Endothelial cell of umbilical vein (primary cell): ENCODE measurements at regions not wholly inside any gene's neighbourhood (a gene's known extent, or its start where the extent isn't known, plus 50 kb on each side); places are given as distances from the start of the nearest gene placed in this dataset.

Experiments used
- BruUV-seq: library from RNA; stranded (reverse); fragments of 400-500 nt; replicated peaks from 2 replicates; lab custom pipeline; 2021; lab: Mats Ljungman, UMichigan
- CTCF ChIA-PET: fragments of 300-600, 350-600 bp; sonication (Branson Sonifier 250); formaldehyde crosslinking; loops from one replicate; lab custom pipeline; 2021; ENCODE audit warnings: antibody characterized with exemption, inconsistent platforms; lab: Charles Lee
- POLR2A ChIA-PET: fragments of 300-600, 350-600 bp; sonication (Branson Sonifier 250); formaldehyde crosslinking; loops from one replicate; lab custom pipeline; 2021; ENCODE audit warnings: antibody characterized with exemption, inconsistent platforms; lab: Charles Lee
- DNase-seq: peaks from one replicate; pipeline ENCODE4 v3.0.0-alpha.2; 2011; ENCODE audit warnings: low read depth, low spot score
- FAIRE-seq: peaks from 2 replicates; lab custom pipeline; 2011; peaks lifted over from hg19 to GRCh38; lab: Jason Lieb, UNC
- H2AFZ ChIP-seq: 2 replicates; pipeline ENCODE4 v1.6.0; 2012; ENCODE audit warnings: low read depth, low read length, control low read depth, inconsistent platforms
- H3K27ac ChIP-seq: 2 replicates; pipeline ENCODE4 v1.5.1; 2011; ENCODE audit warnings: low read depth, mild to moderate bottlenecking, control low read depth, low read length, moderate library complexity; ENCODE audit not compliant: insufficient read depth
- H3K27me3 ChIP-seq, 2 experiments: 2 replicates each; pipeline versions ENCODE4 v1.6.0 to v1.6.1; 2011; ENCODE audit warnings: low read length in 2 of 2, mixed read lengths in 1 of 2; ENCODE audit not compliant: control insufficient read depth in 2 of 2, insufficient read depth in 2 of 2
- H3K36me3 ChIP-seq, 2 experiments: 2 replicates in 1 of 2; 3 replicates in 1 of 2; pipeline ENCODE4 v1.5.1; 2011; ENCODE audit warnings: low read length in 2 of 2, mild to moderate bottlenecking in 1 of 2, moderate library complexity in 1 of 2; ENCODE audit not compliant: control insufficient read depth in 2 of 2, insufficient read depth in 2 of 2; ENCODE audit errors: extremely low read depth in 1 of 2
- H3K4me1 ChIP-seq: 3 replicates; pipeline ENCODE4 v1.5.1; 2011; ENCODE audit warnings: mild to moderate bottlenecking, low read length; ENCODE audit not compliant: control insufficient read depth, insufficient read depth; ENCODE audit errors: extremely low read depth
- H3K4me2 ChIP-seq: 2 replicates; pipeline ENCODE4 v1.6.1; 2011; ENCODE audit warnings: low read length, control low read depth, mixed read lengths; ENCODE audit not compliant: insufficient read depth
- H3K4me3 ChIP-seq, 3 experiments: fragments of 200-600 bp in 1 of 3; sonication (generic), shearing (Covaris generic) in 1 of 3; replicated peaks in 1 of 3; 2 replicates each; pipeline ENCODE4 v1.5.1; 2011 to 2016; ENCODE audit warnings: control low read depth in 3 of 3, low read length in 3 of 3, mild to moderate bottlenecking in 2 of 3, inconsistent platforms in 1 of 3, low read depth in 1 of 3, moderate library complexity in 1 of 3; ENCODE audit not compliant: insufficient read depth in 1 of 3
- H3K79me2 ChIP-seq: 2 replicates; pipeline ENCODE4 v1.6.0; 2012; ENCODE audit warnings: low read length, inconsistent platforms; ENCODE audit not compliant: control insufficient read depth, insufficient read depth
- H3K9ac ChIP-seq: replicated peaks from 2 replicates; pipeline ENCODE3; 2011; ENCODE audit warnings: low read length, control low read depth; ENCODE audit not compliant: insufficient read depth; ENCODE audit errors: extremely low read depth
- H3K9me1 ChIP-seq: replicated peaks from 3 replicates; pipeline ENCODE4 v1.6.0; 2011; ENCODE audit warnings: mild to moderate bottlenecking, low read length; ENCODE audit not compliant: control insufficient read depth, insufficient read depth; ENCODE audit errors: extremely low read depth
- H3K9me3 ChIP-seq: replicated peaks from 2 replicates; pipeline ENCODE4 v1.5.1; 2012; ENCODE audit warnings: low read length, inconsistent platforms; ENCODE audit not compliant: control insufficient read depth, insufficient read depth
- H4K20me1 ChIP-seq: replicated peaks from 2 replicates; pipeline ENCODE3; 2011; ENCODE audit warnings: mild to moderate bottlenecking, low read length; ENCODE audit not compliant: control insufficient read depth, insufficient read depth; ENCODE audit errors: extremely low read depth
- CTCF ChIP-seq, 2 donors: IDR thresholded peaks; 1 replicate in 1 of 2; 2 replicates in 1 of 2; pipeline ENCODE4 v1.5.1; 2011; ENCODE audit warnings: low read length in 2 of 2, mild to moderate bottlenecking in 2 of 2, moderate library complexity in 2 of 2, control low read depth in 1 of 2, inconsistent platforms in 1 of 2, low read depth in 1 of 2; ENCODE audit not compliant: insufficient read depth in 1 of 2; ENCODE audit errors: extremely low read depth in 1 of 2
- EZH2 ChIP-seq: IDR thresholded peaks from 2 replicates; pipeline ENCODE4 v1.6.1; 2012; ENCODE audit warnings: borderline replicate concordance, low read depth, mild to moderate bottlenecking, moderate library complexity, low read length, inconsistent platforms; ENCODE audit not compliant: severe bottlenecking
- FOS ChIP-seq: IDR thresholded peaks from 2 replicates; pipeline ENCODE4 v1.6.1; 2011; ENCODE audit warnings: mild to moderate bottlenecking, low read length, moderate library complexity, borderline replicate concordance; ENCODE audit not compliant: insufficient read depth
- GATA2 ChIP-seq: IDR thresholded peaks from 2 replicates; pipeline ENCODE4 v1.7.0; 2011; ENCODE audit warnings: low read depth, mild to moderate bottlenecking, moderate library complexity, mixed read lengths, low read length; ENCODE audit not compliant: insufficient read length, insufficient read depth
- JUN ChIP-seq: IDR thresholded peaks from 2 replicates; pipeline ENCODE4 v1.6.1; 2011; ENCODE audit warnings: borderline replicate concordance, low read depth; ENCODE audit not compliant: insufficient read length, insufficient read depth
- MAX ChIP-seq: IDR thresholded peaks from 2 replicates; pipeline ENCODE4 v1.6.1; 2011; ENCODE audit not compliant: insufficient read depth, insufficient read length
- MYC ChIP-seq: IDR thresholded peaks from one replicate; pipeline ENCODE4 v1.6.1; 2011; ENCODE audit warnings: mild to moderate bottlenecking, low read depth, low read length
- POLR2A ChIP-seq: IDR thresholded peaks from 2 replicates; pipeline ENCODE4 v1.6.1; 2012; ENCODE audit warnings: low read depth, mild to moderate bottlenecking, control low read depth, low read length
- POLR2AphosphoS5 ChIP-seq: IDR thresholded peaks from 2 replicates; pipeline ENCODE4 v1.6.1; 2012; ENCODE audit warnings: low read depth, mild to moderate bottlenecking, control low read depth, low read length, moderate library complexity; ENCODE audit not compliant: insufficient read depth
- dilution Hi-C: fragments of 300-500 bp; cut with MboI; formaldehyde crosslinking; loops from one replicate; pipeline ENCODE4 v1.15.0; 2019; ENCODE audit warnings: low sequenced_read_pairs; ENCODE audit not compliant: extremely low pct_ligation_motif_present
- intact Hi-C: fragments of 100-400 bp; cut with micrococcal nuclease; formaldehyde crosslinking; loops from one replicate; pipeline ENCODE4 v1.10.0; 2022

- DNase-seq (no peak), FAIRE-seq (no peak)
- CTCF ChIA-PET: no interaction called here
- POLR2A ChIA-PET: no interaction called here
- Histone ChIP-seq H3K4me2 (no peak overlapping the region), H3K4me1 (no peaks in the 10 kb centered on the region), H3K9me3 (no peaks in the 10 kb centered on the region), H3K79me2 (no peaks in the 10 kb centered on the region), H3K4me3 (no peak overlapping the region), H4K20me1 (no peaks in the 10 kb centered on the region), H3K36me3 (no peaks in the 10 kb centered on the region), H3K27ac (no peak overlapping the region), H3K27me3 (no peaks in the 10 kb centered on the region), H3K9ac (no peak overlapping the region), H3K9me1 (no peaks in the 10 kb centered on the region), H2AFZ (no peak overlapping the region)
- BruUV-seq: no TSS peak
- dilution Hi-C loops (no loop called here), intact Hi-C loops (no loop called here)
- TF ChIP-seq GATA2 (no peak), JUN (no peak), CTCF (IDR thresholded peaks at IDR 0.05; ENCODE audit: extremely low read depth in 1 of 2, insufficient read depth in 1 of 2, low read depth in 1 of 2, low read length in 2 of 2) (no peak), MYC (no peak), POLR2AphosphoS5 (no peak), POLR2A (no peak), FOS (no peak)
Measured at GRCh38 chr1:69203166-69203565, 364.6 kb upstream of the LRRC7 start.

- CTCF ChIA-PET: no interaction called here
- H4K20me1 ChIP-seq: no peaks in the 10 kb centered on the region
- no peak overlapping the region for H3K4me3 ChIP-seq
- intact Hi-C loops (no loop called here), dilution Hi-C loops (no loop called here)
- no peak for TF ChIP-seq CTCF (IDR thresholded peaks at IDR 0.05; ENCODE audit: extremely low read depth in 1 of 2, insufficient read depth in 1 of 2, low read depth in 1 of 2, low read length in 2 of 2)
- TF ChIP-seq JUN: no peak
- TF ChIP-seq FOS: no peak
- no peak for TF ChIP-seq MAX
- TF ChIP-seq GATA2: no peak
- no peak for TF ChIP-seq MYC
- no peak for TF ChIP-seq EZH2
- TF ChIP-seq POLR2A: no peak
- no peak for TF ChIP-seq POLR2AphosphoS5
- POLR2A ChIA-PET: no interaction called here
- H3K27ac ChIP-seq: no peak overlapping the region
- no peaks in the 10 kb centered on the region for H3K27me3 ChIP-seq
- no peak overlapping the region for H2AFZ ChIP-seq
- no peak overlapping the region for H3K4me2 ChIP-seq
- no peaks in the 10 kb centered on the region for H3K4me1 ChIP-seq
- no peak for FAIRE-seq
- no peak for DNase-seq
- H3K9me1 ChIP-seq: no peaks in the 10 kb centered on the region
- no peaks in the 10 kb centered on the region for H3K36me3 ChIP-seq
- no TSS peak for BruUV-seq
- H3K79me2 ChIP-seq: no peaks in the 10 kb centered on the region
- H3K9me3 ChIP-seq: no peaks in the 10 kb centered on the region
- no peak overlapping the region for H3K9ac ChIP-seq
Measured at GRCh38 chr1:69213644-69214043, 354.1 kb upstream of the LRRC7 start.
